Mammary epithelial cell (primary cell): ENCODE measurements at regions not wholly inside any gene's neighbourhood (a gene's known extent, or its start where the extent isn't known, plus 50 kb on each side); places are given as distances from the start of the nearest gene placed in this dataset.

Experiments used
- CTCF ChIP-seq, 2 donors: IDR thresholded peaks in 1 of 2; conservative IDR thresholded peaks in 1 of 2; 2 replicates each; pipeline ENCODE4 v1.5.1; 2011 to 2012; ENCODE audit warnings: inconsistent platforms in 2 of 2, low read length in 2 of 2, mild to moderate bottlenecking in 2 of 2, control low read depth in 1 of 2, low read depth in 1 of 2; ENCODE audit not compliant: insufficient read depth in 1 of 2; ENCODE audit errors: extremely low read depth in 1 of 2
- EZH2 ChIP-seq: IDR thresholded peaks from 2 replicates; pipeline ENCODE4 v1.6.1; 2012; ENCODE audit warnings: low read length, inconsistent platforms, borderline replicate concordance

GRCh38 chr20:53786445-53787267 lies 193.0 kb upstream of the ZNF217 start:
- TF ChIP-seq CTCF (conservative IDR thresholded peaks at IDR 0.05 in 1 of 2, IDR thresholded peaks at IDR 0.05 in 1 of 2; ENCODE audit: extremely low read depth in 1 of 2, insufficient read depth in 1 of 2, low read depth in 1 of 2, low read length in 2 of 2) (peak in 1 of 2 donors; percentile 14), EZH2 (no peak)
